Panc1 (cell line): ENCODE measurements at regions not wholly inside any gene's neighbourhood (a gene's known extent, or its start where the extent isn't known, plus 50 kb on each side); places are given as distances from the start of the nearest gene placed in this dataset.

Experiments
- ATAC-seq: fragments of 200-7000 bp; cut with Tn5 transposase; 2 replicates; pipeline ENCODE4 v1.9.1; 2020; ENCODE audit warnings: mild to moderate bottlenecking, moderate library complexity
- BruUV-seq: library from RNA; stranded (reverse); fragments of 400-500 nt; replicated peaks from 2 replicates; lab custom pipeline; 2021; lab: Mats Ljungman, UMichigan
- CTCF ChIA-PET: fragments of 300-600 bp; sonication (Branson Sonifier 250); formaldehyde crosslinking; loops from one replicate; lab custom pipeline; 2022; ENCODE audit warnings: antibody characterized with exemption; lab: Charles Lee
- POLR2A ChIA-PET: fragments of 300-600 bp; sonication (Branson Sonifier 250); formaldehyde crosslinking; loops from one replicate; lab custom pipeline; 2022; ENCODE audit warnings: antibody characterized with exemption; lab: Charles Lee
- DNase-seq: peaks from one replicate; pipeline ENCODE4 v3.0.0-alpha.2; 2010; ENCODE audit warnings: low read depth, low spot score
- H3K27ac ChIP-seq: 2 replicates; pipeline ENCODE4 v1.5.1; 2011; ENCODE audit warnings: mild to moderate bottlenecking, low read length, inconsistent platforms
- H3K27me3 ChIP-seq: fragments of 200-500 bp; sonication (Bioruptor generic); 2 replicates; pipeline ENCODE4 v1.6.0; 2014; ENCODE audit warnings: low read length, inconsistent platforms; ENCODE audit not compliant: control insufficient read depth, insufficient read depth
- H3K36me3 ChIP-seq: fragments of 200-500 bp; sonication (Bioruptor generic); 2 replicates; pipeline ENCODE4 v1.5.1; 2014; ENCODE audit warnings: inconsistent platforms, mild to moderate bottlenecking, low read length, moderate library complexity; ENCODE audit not compliant: control insufficient read depth, insufficient read depth
- H3K4me1 ChIP-seq: 2 replicates; pipeline ENCODE4 v1.5.1; 2011; ENCODE audit warnings: inconsistent platforms, mild to moderate bottlenecking, low read length, moderate library complexity; ENCODE audit not compliant: control insufficient read depth, insufficient read depth
- H3K4me3 ChIP-seq, 2 experiments: 2 replicates each; pipeline ENCODE4 v1.5.1; 2011 to 2012; ENCODE audit warnings: low read depth in 2 of 2, low read length in 2 of 2, mild to moderate bottlenecking in 2 of 2, inconsistent platforms in 1 of 2, moderate library complexity in 1 of 2
- H3K9me3 ChIP-seq: fragments of 200-500 bp; sonication (Bioruptor generic); 2 replicates; pipeline ENCODE4 v1.5.1; 2014; ENCODE audit warnings: low read depth, mild to moderate bottlenecking, inconsistent platforms, low read length, moderate library complexity; ENCODE audit not compliant: control insufficient read depth, insufficient read depth
- POLR2AphosphoS5 ChIP-seq: IDR thresholded peaks from 2 replicates; pipeline ENCODE4 v1.6.1; 2012; ENCODE audit warnings: mild to moderate bottlenecking, low read depth, low read length, moderate library complexity
- SIN3A ChIP-seq: IDR thresholded peaks from 2 replicates; pipeline ENCODE4 v1.6.1; 2012; ENCODE audit warnings: low read depth, mild to moderate bottlenecking, low read length, moderate library complexity, borderline replicate concordance; ENCODE audit not compliant: insufficient read depth
- TCF7L2 ChIP-seq: IDR thresholded peaks from 2 replicates; pipeline ENCODE4 v1.6.1; 2011; ENCODE audit warnings: mild to moderate bottlenecking, low read depth, low read length, inconsistent platforms
- in situ Hi-C: cut with HindIII; loops from 2 replicates; pipeline ENCODE4 v1.10.0; 2016; ENCODE audit warnings: low sequenced_read_pairs, low pct_unique_long_range_greater_than_20kb
- intact Hi-C: fragments of 100-400 bp; cut with micrococcal nuclease; formaldehyde crosslinking; loops from one replicate; pipeline ENCODE4 v1.10.0; 2022; ENCODE audit not compliant: unreplicated experiment
- TF ChIP-seq, protein P1 (sequence below), 2 experiments: IDR thresholded peaks; 2 replicates each; pipeline ENCODE4 v1.6.1; 2011 to 2012; ENCODE audit warnings: low read depth in 2 of 2, control low read depth in 1 of 2, low read length in 1 of 2, mild to moderate bottlenecking in 1 of 2, moderate library complexity in 1 of 2; ENCODE audit not compliant: insufficient read depth in 1 of 2
- TF ChIP-seq, protein P2 (sequence below): fragments of 450-650 bp; IDR thresholded peaks from 2 replicates; pipeline ENCODE4 v1.5.1; 2017; ENCODE audit warnings: mild to moderate bottlenecking

DNA sequence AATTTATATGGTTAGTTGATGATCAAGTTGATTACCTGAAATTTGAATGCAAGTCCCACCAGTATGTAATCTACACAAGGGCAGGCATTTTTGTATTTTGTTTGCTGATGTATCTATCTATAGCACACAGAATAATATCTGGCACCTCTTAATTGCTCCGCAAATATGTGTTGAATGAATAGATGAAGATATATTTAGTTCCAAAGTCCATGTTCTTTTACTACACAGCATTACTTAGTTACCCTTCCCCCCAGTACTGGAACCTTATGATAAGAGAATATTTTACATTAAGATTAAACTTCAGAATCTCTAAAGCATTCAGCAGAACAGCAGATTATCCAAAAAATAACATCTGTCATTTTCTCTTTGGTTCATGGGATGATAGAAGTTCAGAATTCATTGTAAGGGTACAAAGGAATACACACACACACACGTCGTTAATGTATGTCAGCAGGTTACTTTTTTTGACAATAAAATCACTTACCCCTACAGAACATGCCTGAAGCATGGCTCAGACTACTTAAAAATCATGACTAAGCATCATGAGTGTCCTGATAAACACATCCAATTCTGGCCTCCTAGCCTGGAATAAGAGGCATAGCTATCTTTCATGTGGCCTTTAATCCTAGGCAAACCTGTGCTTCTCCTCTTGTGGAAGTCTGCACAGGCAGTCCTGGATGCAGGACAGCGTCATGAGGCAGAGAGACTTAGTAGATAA is 148.9 kb upstream of the TBC1D5 start:
- ATAC-seq (no peak), DNase-seq (no peak)
- no peak for TF ChIP-seq SIN3A
- TF ChIP-seq, protein P1, sequence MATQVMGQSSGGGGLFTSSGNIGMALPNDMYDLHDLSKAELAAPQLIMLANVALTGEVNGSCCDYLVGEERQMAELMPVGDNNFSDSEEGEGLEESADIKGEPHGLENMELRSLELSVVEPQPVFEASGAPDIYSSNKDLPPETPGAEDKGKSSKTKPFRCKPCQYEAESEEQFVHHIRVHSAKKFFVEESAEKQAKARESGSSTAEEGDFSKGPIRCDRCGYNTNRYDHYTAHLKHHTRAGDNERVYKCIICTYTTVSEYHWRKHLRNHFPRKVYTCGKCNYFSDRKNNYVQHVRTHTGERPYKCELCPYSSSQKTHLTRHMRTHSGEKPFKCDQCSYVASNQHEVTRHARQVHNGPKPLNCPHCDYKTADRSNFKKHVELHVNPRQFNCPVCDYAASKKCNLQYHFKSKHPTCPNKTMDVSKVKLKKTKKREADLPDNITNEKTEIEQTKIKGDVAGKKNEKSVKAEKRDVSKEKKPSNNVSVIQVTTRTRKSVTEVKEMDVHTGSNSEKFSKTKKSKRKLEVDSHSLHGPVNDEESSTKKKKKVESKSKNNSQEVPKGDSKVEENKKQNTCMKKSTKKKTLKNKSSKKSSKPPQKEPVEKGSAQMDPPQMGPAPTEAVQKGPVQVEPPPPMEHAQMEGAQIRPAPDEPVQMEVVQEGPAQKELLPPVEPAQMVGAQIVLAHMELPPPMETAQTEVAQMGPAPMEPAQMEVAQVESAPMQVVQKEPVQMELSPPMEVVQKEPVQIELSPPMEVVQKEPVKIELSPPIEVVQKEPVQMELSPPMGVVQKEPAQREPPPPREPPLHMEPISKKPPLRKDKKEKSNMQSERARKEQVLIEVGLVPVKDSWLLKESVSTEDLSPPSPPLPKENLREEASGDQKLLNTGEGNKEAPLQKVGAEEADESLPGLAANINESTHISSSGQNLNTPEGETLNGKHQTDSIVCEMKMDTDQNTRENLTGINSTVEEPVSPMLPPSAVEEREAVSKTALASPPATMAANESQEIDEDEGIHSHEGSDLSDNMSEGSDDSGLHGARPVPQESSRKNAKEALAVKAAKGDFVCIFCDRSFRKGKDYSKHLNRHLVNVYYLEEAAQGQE (IDR thresholded peaks at IDR 0.05; ENCODE audit: insufficient read depth in 1 of 2, low read depth in 2 of 2, low read length in 1 of 2), result no peak
- TF ChIP-seq, protein P2, sequence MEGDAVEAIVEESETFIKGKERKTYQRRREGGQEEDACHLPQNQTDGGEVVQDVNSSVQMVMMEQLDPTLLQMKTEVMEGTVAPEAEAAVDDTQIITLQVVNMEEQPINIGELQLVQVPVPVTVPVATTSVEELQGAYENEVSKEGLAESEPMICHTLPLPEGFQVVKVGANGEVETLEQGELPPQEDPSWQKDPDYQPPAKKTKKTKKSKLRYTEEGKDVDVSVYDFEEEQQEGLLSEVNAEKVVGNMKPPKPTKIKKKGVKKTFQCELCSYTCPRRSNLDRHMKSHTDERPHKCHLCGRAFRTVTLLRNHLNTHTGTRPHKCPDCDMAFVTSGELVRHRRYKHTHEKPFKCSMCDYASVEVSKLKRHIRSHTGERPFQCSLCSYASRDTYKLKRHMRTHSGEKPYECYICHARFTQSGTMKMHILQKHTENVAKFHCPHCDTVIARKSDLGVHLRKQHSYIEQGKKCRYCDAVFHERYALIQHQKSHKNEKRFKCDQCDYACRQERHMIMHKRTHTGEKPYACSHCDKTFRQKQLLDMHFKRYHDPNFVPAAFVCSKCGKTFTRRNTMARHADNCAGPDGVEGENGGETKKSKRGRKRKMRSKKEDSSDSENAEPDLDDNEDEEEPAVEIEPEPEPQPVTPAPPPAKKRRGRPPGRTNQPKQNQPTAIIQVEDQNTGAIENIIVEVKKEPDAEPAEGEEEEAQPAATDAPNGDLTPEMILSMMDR, result no peak
- TF ChIP-seq POLR2AphosphoS5, result no peak
- TF ChIP-seq TCF7L2, result no peak
- no peak overlapping the region for H3K27ac ChIP-seq
- no peak overlapping the region for H3K4me3 ChIP-seq
- in situ Hi-C loops, result no loop called here
- no peaks in the 10 kb centered on the region for H3K9me3 ChIP-seq
- no peaks in the 10 kb centered on the region for H3K4me1 ChIP-seq
- intact Hi-C loops, result no loop called here
- ChIA-PET CTCF (no interaction called here), POLR2A (no interaction called here)
- no TSS peak for BruUV-seq
- H3K36me3 ChIP-seq, result no peaks in the 10 kb centered on the region
- no peaks in the 10 kb centered on the region for H3K27me3 ChIP-seq

DNA sequence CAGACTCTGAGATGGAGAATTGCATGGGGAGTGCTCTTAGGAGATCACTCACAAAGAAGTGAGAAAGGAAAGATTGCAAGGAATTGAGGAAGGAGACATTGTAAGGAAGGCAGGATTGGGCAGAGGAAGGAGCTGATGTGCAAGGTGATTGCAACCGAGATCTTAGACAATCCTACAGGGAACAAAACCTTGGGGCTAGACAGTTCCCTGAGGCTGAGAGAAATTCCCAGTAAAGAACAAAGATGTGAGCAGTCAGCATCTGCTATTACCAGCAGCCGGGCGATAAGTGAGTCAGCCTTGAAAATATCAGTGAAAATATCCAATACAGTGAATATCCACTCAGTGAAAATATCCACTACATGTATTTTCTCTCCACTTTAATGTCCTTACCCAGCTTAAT is 143.6 kb upstream of the TBC1D5 start:
- H3K36me3 ChIP-seq, result no peaks in the 10 kb centered on the region
- intact Hi-C loops (no loop called here), in situ Hi-C loops (no loop called here)
- no peak overlapping the region for H3K4me3 ChIP-seq
- no peak overlapping the region for H3K27ac ChIP-seq
- POLR2A ChIA-PET, result no interaction called here
- H3K9me3 ChIP-seq, result no peaks in the 10 kb centered on the region
- DNase-seq, result no peak
- no TSS peak for BruUV-seq
- H3K4me1 ChIP-seq, result no peaks in the 10 kb centered on the region
- H3K27me3 ChIP-seq, result no peaks in the 10 kb centered on the region
- TF ChIP-seq POLR2AphosphoS5, result no peak
- no peak for TF ChIP-seq SIN3A
- TF ChIP-seq, protein P1 (IDR thresholded peaks at IDR 0.05; ENCODE audit: insufficient read depth in 1 of 2, low read depth in 2 of 2, low read length in 1 of 2), result no peak
- TF ChIP-seq, protein P2, result no peak
- TF ChIP-seq TCF7L2, result no peak
- CTCF ChIA-PET, result no interaction called here
- no peak for ATAC-seq
